ENCODE measurements at regions not wholly inside any gene's neighbourhood (a gene's known extent, or its start where the extent isn't known, plus 50 kb on each side); places are given as distances from the start of the nearest gene placed in this dataset.
"Not testable (repeated sequence)": the region's sequence is repeated elsewhere in the genome, so short reads cannot be mapped to it uniquely, and the experiment has no call there.

DNA sequence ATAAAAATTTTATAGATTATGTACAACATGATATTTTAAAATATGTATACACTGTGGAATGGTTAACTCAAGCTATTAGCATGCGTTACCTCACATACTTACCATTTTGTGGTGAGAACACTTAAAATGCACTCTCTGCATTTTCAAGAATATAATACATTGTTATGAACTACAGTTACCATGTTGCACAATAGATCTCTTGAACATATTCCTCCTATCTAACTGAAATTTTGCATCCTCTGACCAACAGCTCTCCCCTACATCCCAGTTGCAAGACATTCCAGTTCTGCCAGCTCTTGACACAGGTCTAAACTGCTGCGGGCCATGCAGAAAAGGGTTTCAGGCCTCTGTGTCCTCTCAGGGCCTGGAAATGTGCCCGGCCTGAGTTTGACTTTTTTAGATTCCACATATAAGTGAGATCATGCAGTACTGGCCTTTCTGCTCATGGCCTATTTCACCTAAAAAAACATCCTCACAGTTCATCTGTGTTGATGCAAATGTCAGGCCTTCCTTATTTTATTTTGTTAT lies 113.7 kb downstream of the CDCA7 start:
- no peak for DNase-seq

DNA sequence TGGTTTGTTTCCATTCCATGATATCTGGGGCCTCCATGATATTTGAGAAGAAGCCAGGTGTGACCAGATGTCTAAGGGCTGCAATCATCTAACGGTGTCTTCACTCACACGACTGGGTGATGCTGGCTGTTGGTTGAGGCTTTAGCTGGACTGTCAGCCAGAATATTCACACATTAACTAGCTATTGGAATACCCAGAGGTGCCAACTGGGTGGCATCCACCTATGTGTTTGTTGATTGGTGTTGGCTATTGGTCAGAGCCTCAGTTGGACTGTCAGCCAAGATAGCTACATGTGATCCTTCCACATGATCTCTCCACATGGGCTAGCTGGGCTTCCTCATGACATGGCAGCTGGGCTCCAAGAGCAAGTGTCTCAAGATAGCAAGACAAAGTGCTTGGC lies 117.4 kb downstream of the CDCA7 start:
- no peak for DNase-seq

DNA sequence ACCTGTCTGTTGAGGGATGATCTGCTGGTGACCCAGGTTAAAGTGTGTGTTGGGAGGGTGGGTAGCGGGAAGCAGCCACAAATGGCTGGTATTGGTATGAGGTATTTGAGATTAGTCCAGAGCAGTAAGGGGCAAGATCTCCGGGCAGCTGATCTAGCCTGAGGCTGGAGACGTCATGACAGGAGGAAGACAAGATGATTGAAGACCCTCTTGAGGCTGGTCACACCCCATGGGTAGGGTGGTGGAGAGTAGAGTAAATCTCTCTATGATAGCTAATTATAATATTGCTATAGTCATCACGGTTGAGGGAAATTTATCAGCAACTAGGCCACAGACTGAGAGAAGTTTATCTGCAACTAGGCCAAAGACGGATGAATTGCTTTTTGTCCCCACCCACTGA lies 128.5 kb downstream of the CDCA7 start:
- DNase-seq = no peak

DNA sequence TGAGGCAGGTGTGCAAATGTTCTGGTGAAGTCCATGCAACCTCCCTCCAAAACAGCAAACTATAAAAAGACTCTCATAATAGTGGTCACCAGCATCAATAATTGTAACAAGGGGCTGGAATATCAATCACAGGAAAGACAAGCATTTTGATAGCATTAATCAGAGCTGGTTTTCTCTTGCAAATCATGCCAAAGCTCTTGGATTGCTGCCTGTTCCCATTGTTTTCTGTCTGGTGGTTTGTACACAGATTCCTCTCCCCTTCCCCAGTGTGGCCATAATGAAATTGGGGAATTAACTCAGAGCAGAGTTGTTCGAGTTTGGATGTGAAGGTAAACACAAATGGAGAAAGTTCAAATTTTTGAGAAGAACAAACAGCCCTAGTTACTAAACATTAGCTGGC lies 134.2 kb downstream of the CDCA7 start:
- no peak for DNase-seq

DNA sequence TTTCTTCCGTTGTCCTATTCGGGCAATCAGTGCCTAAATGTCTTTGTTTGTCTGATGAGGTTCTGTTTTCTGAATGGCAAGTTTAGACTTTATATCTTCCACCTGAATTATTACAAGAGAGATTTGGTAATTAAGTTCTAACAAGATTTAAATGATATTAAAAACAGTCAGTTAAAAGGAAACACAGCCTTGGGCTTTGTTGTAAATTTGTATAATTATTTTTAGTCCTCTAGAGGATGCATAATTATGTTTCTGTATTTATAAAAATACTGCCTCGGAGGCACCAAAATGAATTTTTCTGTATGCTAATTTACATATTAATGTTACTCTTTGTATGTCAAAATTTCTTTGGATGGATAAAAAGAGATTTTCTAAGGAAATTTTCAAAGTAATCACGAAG lies 136.7 kb downstream of the CDCA7 start:
- DNase-seq = no peak

DNA sequence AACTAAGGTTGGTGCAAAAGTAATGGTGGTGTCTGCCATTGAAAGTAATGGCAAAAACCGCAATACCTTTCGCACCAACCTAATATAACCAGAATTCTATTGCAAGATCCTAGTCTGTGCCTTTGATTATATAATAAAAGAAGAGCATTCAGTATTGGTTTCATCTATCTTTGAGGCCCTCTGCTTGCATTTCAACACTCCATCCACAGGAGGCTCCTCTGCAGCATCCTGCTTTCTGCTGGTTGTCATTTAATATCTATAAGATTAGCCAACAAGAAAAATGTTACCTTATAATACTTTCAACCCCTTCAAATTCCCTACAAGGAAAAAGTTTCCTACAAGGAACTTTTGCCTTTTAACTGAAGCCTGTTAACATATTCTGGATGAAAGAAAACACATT lies 139.2 kb downstream of the CDCA7 start:
- no peak for DNase-seq

DNA sequence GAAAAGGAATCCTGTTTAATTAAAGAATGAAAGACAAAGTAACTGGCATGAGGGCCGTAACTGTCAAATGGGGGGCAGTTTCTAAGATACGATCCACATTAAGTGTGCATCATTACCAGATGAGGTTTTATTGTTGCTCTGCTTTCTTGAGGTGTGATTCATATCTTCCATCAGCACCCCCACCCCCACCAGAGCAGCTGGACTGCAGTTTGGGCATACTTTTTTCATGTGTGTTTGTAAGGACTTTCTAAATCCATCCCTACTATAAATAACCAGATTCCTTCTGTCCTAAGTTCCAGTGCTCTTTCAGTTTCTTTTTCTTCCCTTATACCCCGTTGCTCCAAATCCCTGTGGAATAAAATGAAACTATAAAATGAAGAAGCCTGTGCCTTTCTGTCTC lies 142.1 kb downstream of the CDCA7 start:
- DNase-seq = no peak

DNA sequence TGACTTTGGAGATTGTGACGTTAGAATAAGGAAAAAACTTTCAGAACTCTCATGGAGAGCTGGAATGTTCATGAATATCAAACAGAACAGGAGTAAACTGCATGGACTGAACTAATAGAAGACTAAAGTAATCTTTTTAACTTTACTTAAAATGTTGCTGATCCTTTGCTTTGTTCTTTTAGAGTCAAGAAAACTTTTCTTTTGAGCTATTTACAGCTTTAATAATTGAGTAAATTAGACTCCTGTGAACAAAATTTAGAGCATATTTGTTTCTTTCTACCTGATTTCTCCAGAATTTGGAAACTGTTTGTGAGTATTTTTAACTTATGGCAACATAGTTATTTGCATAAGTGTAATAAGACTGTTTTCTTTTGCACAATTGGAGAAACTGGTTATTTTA lies 146.3 kb downstream of the CDCA7 start:
- no peak for DNase-seq

DNA sequence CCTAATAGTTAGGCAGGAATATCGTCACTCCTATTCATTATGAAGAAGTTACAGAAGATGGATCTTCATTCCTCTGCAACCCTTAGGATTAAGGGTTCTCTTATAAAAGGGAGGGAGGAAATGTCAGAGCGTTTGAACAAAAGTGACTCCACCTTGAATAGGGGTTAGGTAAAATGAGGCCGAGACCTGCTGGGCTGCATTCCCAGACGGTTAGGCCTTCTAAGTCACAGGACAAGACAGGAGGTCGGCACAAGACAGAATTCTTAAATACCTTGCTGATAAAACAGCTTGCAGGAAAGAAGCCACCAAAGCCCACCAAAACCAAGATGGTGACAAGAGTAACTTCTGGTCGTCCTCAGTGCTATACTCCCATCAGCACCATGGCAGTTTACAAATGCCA lies 147.6 kb downstream of the CDCA7 start:
- no peak for DNase-seq

DNA sequence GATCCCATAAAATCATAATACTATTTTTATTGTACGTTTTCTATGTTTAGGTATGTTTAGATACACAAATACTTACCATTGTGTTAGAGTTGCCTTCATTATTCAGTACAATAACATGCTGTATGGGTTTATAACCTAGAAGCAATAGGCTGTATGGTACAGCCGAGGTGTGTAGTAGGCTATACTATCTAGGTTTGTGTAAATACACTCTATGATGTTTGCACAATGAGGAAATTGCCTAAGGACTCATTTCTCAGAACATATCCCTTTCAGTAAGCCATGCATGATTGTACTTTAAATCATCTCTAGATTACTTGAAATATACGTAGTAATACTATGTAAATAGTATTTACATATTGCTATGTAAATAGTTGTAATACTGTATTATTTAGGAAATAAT lies 156.7 kb downstream of the CDCA7 start:
- DNase-seq = no peak

DNA sequence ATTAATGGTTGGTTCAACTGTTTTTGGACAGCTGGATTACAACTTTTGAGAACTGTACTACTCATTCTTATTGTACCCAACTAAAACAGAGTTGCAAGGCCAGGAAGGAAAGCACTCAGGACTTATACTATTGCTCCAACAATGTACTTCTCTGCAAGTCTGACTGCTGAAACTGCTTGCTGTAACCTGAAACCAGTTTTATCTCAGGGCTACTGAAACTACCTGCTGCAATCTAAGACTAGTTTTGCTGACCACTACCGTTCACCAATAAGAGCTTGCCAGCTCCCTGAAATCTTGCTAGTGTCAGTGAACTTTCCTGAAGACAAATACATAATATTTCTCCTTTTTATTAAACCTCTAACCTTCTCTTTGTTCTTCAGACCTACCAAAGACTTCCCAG lies 157.3 kb downstream of the CDCA7 start:
- DNase-seq = no peak

DNA sequence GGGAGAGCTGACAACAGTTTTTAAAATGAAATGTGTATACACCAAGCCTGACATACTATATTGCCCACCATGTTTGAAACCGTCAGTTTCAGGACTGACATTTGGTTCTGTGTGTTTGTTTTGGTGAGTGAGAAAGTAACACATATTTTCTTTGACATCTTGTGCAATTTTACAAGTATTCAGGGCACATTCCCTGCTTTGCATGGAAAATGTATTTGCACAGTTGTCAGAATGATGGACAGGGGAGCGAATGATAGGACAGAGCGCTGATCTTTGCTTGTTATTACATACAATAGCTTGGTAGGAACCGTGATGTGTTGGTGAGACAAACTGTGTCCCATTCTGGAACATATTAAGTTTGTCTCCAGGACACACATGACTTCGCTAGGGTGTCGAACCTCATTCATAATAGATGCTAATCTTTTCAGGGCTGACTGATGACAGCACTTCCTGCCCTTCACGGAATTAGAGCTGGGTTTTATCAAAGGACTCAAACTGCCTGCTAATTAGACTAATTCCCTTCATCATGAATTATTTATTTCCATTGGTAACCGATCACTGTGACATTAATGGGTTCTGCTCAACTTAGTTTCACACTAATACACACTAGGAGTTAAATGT lies 158.5 kb downstream of the CDCA7 start:
- no peak for DNase-seq

DNA sequence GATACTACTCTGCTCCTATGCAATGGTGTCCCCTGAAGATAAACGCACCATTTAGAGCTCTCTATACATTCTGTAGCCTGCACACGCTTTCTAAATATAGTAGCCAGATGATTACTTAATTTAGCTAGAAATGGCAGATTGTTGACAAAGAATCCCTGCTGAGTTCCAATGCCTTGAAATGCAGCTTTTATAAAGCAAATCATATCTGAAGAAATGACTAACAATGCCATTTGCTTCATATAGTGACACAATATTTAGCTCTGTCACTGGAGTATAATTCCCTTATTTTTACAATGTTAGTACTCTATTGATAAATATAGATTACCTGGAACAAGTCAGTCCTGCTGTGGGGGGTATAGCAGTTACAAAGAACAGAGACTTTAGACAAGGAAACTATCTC lies 166.2 kb downstream of the CDCA7 start:
- peak in 1 of 2 experiments; percentile 24 for DNase-seq

DNA sequence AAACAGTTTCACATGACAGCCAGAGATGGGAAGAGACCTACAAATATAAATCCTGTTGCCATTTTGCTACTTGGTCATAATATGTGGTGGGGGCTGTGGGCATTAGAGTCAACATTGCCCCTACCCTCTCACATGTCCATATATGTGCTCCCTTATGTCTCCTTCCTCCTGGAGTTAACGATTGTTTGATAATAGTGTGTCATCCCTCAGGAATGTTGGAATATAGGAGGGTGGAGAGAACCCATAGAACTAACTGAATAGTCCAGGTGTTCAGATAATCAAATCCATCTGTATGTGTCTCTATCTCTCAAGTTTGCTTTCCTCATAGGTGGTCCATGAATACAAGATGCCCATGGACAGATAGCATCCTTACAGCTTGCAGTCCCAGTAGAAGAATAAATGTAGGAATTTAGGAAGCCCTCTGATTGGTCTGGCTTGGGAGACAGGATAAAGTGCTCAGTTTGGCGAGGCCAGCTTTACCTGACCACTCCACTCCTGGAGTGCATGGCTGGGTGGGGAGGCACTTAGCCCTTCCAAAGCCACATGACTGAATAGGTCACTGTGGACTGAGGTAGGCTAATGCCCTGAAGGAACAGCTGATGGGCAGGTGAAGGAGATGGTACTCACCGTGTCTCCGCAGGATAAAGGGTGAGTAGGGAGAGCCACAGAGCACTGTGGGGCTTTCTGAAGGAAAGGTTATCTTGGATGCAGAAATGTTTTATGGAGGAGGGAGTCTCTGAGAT lies 166.9 kb downstream of the CDCA7 start:
- DNase-seq = no peak

DNA sequence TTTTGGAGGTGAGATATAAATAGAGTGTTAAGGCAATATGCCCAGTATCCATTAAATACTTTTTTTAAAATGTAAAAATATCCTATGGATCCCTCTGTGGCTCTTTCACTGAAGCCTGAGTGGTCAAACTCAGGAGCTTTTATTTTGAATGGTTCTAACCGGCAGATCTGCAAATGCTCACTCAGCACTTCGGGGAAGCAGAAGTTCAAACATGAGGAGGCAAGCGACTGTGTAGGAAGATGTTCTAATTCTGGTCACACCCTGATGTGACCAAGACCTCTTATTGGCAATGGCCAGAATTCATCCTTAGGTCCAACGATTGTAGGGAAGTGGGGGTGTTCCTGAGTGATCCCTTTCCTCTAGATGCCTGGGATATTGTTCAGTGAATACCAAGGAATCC lies 168.8 kb downstream of the CDCA7 start:
- DNase-seq = no peak

DNA sequence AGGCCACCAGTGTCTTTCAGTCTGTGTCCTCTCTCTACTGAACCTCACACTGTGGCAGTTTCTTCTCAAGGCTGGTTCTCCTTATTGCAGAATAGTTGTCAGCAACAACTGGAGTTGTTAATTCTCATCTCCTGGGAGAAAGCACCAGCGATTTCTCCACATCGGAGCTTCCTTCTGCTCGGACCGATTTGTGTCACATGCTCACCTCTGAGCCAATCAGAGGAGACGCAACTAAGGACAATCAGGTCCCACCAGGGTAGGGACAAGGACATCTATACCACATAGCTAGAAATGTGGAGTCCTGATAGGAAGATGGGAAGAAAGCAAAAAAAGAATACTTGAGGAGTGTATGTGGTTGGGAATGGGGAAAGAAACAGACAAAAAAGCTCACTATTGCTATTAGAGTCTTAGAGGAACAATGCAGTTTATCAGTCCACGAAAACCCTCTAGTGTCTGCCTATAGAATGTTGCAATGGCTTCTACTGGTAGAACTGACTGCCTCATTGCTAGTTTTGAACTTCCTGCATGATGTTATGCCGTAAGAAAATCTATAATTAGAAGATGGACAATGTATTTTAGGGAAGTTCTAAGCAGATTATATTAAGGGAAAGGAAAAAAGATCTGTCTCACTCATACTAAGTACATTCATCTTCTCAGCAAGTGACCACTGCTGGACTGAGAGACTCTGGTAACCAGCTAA lies 169.7 kb downstream of the CDCA7 start:
- DNase-seq = no peak

DNA sequence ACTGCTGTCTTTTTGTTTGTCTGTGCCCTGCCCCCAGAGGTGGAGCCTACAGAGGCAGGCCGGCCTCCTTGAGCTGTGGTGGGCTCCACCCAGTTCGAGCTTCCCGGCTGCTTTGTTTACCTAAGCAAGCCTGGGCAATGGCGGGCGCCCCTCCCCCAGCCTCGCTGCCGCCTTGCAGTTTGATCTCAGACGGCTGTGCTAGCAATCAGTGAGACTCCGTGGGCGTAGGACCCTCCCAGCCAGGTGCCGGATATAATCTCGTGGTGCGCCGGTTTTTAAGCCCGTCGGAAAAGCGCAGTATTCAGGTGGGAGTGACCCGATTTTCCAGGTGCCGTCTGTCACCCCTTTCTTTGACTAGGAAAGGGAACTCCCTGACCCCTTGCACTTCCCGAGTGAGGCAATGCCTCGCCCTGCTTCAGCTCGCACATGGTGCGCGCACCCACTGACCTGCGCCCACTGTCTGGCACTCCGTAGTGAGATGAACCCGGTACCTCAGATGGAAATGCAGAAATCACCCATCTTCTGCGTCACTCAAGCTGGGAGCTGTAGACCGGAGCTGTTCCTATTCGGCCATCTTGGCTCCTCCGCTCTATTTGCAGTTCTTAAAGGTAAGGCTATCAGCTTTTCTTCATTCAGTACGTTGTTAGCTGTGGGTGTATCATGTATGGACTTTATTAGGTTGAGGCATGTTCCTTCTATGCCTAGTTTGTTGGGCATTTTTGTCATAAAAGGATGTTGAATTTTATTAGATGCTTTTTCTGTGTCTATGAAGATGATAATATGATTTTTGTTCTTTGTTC lies 178.3 kb downstream of the CDCA7 start:
- DNase-seq = not testable (repeated sequence)

DNA sequence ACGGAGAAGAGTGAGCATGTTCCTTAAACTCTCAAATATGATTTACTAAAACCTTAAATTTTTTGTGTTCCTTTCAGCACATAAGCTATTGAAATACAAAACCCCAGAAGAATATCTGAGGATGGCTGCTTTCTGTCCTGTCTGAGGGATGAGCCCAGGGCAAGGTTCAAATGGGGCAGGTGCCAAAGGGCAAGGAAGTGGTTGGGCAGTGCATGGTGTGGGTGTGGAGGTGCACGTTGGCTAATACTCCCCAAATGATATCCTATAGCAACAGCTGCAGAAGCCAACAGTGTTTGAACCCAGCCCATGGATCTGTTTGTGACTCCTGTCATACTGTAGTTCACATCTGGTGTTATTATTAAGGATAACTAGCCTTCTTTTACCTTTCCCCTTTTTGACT lies 183.0 kb downstream of the CDCA7 start:
- DNase-seq = no peak

DNA sequence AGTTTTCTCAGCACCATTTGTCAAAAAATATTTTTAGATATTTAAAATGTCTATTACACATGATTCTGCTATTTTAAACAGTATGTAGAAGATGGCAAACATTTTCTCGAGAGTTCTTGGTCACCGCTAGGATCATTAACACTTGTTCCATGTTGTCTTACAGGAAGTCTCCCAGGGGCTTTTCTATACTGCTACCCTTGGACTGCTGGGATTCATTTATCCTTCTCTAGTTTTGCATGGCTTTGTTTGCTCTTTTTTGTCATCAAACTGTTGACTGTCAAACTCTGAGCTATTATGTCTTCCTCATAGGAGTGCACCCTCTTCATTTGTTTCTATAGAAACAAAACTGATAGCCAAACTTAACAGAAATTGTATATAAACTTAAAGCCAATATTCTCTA lies 184.9 kb downstream of the CDCA7 start:
- no peak for DNase-seq

DNA sequence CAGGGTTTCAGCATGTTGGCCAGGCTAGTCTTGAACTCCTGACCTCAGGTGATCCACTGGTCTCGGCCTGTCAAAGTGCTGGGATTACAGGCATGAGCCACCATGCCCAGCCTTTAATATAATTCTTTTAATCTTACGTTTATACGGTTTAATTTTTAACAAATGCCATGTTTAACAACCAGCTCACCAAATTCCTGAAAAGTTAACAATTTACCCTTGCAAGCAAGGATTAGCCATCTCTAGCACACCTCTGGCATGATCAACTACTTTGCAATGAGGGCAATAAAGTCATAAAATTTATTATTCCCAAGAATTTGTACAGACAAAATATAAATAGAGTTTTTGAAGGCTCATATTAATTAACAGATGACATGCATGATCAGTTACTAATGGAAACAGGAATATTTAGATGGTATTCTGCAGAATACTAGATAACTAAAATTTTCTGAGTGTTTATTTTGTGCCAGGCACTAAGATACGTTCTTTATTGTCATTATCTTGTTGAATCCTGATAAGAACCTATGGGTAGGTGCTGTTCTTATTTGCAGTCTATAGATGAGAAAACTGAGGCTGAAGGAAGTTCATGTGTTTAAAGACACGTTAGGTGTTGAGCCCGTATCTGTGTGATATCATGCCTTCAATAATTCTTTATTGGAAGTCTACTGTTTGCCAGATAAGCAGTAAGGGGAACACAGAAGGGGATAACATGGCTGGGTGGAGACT lies 190.1 kb downstream of the CDCA7 start:
- no peak for DNase-seq

DNA sequence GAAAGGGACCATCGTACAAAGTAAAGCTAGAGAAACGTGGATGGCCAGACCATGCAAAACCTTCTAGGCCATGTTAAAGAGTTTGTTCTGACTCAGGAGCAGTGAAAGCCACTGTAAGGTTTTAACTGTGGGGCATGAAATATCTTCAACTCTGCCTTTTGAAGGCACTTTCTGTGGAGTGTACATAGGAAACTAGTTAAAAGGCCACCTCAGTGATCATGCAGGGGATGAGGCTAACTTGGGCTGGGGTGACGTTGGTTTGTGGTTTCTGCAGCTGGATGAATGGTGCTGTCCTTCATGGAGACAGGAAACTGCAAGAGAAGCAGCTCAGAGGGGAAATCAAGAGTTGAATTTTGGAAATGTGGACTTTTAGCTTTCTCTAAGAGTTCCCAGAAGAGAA lies 190.7 kb downstream of the CDCA7 start:
- no peak for DNase-seq

DNA sequence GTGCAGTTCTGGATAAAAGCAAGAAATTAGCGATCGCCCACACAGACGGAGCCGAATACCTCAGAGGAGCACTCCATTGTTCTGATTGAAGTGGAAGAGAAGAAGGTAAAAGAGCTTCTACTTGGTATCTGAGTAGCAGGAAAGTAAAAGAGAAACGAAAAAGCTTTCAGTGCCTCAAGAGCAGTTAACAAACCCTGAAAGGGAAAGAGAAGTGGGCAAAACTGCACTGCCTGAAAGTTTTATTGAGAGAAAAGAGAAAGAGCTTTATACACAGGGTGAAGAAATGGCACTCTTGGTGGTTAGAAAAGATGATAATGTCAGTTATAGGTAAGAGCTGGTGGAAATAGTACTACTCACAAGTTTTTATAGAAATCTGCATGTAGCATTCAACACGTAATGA lies 192.8 kb downstream of the CDCA7 start:
- no peak for DNase-seq

DNA sequence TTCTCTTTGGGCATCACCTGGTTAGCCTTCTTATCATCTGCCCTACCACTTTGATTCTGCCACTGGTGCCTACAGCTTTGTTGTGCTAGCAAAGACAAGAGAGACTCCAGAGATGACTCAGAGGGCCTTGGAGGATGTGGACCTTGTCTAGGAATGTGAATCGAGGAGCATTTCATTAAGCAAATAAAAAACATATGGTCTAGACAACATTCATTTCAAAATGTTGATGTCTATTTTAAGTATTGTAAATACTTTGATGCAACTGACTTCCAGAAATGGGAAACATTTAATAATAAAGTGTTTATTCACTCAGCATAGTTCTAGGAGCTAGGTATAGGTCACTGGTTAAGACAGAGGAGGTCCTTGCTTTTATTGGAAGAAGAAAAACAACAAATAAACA lies 195.5 kb downstream of the CDCA7 start:
- no peak for DNase-seq
